ENCODE measurements at regions not wholly inside any gene's neighbourhood (a gene's known extent, or its start where the extent isn't known, plus 50 kb on each side); places are given as distances from the start of the nearest gene placed in this dataset.
"Not testable (repeated sequence)": the region's sequence is repeated elsewhere in the genome, so short reads cannot be mapped to it uniquely, and the experiment has no call there.

- in situ Hi-C loops (cut with HindIII; ENCODE audit: low sequenced_read_pairs) = no loop called here
Measured at GRCh38 chr12:14201291-14201690, 164.2 kb upstream of the ATF7IP start.

- in situ Hi-C loops (cut with HindIII; ENCODE audit: low sequenced_read_pairs) = no loop called here
Measured at GRCh38 chr12:14207905-14208551, 157.5 kb upstream of the ATF7IP start.

GRCh38 chr12:14211947-14212387 is 153.5 kb upstream of the ATF7IP start:
- in situ Hi-C loops (cut with HindIII; ENCODE audit: low sequenced_read_pairs) = no loop called here

GRCh38 chr12:14213542-14213941 is 151.9 kb upstream of the ATF7IP start:
- in situ Hi-C loops (cut with HindIII; ENCODE audit: low sequenced_read_pairs) = no loop called here

GRCh38 chr12:14214495-14214894 is 151.0 kb upstream of the ATF7IP start:
- in situ Hi-C loops (cut with HindIII; ENCODE audit: low sequenced_read_pairs) = no loop called here

GRCh38 chr12:14215949-14216348 is 149.5 kb upstream of the ATF7IP start:
- in situ Hi-C loops (cut with HindIII; ENCODE audit: low sequenced_read_pairs) = not testable (repeated sequence)

GRCh38 chr12:14216405-14217294 is 148.8 kb upstream of the ATF7IP start:
- in situ Hi-C loops (cut with HindIII; ENCODE audit: low sequenced_read_pairs) = no loop called here

GRCh38 chr12:14219156-14219555 is 146.3 kb upstream of the ATF7IP start:
- in situ Hi-C loops (cut with HindIII; ENCODE audit: low sequenced_read_pairs) = no loop called here

- in situ Hi-C loops (cut with HindIII; ENCODE audit: low sequenced_read_pairs) = not testable (repeated sequence)
Measured at GRCh38 chr12:14219670-14220069, 145.8 kb upstream of the ATF7IP start.

GRCh38 chr12:14225064-14225463 is 140.4 kb upstream of the ATF7IP start:
- in situ Hi-C loops (cut with HindIII; ENCODE audit: low sequenced_read_pairs) = no loop called here

GRCh38 chr12:14235176-14235575 is 130.3 kb upstream of the ATF7IP start:
- in situ Hi-C loops (cut with HindIII; ENCODE audit: low sequenced_read_pairs) = not testable (repeated sequence)

GRCh38 chr12:14236641-14237040 is 128.8 kb upstream of the ATF7IP start:
- in situ Hi-C loops (cut with HindIII; ENCODE audit: low sequenced_read_pairs) = not testable (repeated sequence)

GRCh38 chr12:14238221-14238792 is 127.2 kb upstream of the ATF7IP start:
- in situ Hi-C loops (cut with HindIII; ENCODE audit: low sequenced_read_pairs) = no loop called here

GRCh38 chr12:14239350-14239934 is 126.0 kb upstream of the ATF7IP start:
- in situ Hi-C loops (cut with HindIII; ENCODE audit: low sequenced_read_pairs) = no loop called here

GRCh38 chr12:14239935-14240872 is 125.3 kb upstream of the ATF7IP start:
- in situ Hi-C loops (cut with HindIII; ENCODE audit: low sequenced_read_pairs) = no loop called here

GRCh38 chr12:14240873-14241220 is 124.6 kb upstream of the ATF7IP start:
- in situ Hi-C loops (cut with HindIII; ENCODE audit: low sequenced_read_pairs) = no loop called here

- in situ Hi-C loops (cut with HindIII; ENCODE audit: low sequenced_read_pairs) = not testable (repeated sequence)
Measured at GRCh38 chr12:14242825-14243224, 122.7 kb upstream of the ATF7IP start.

GRCh38 chr12:14243941-14244340 is 121.5 kb upstream of the ATF7IP start:
- in situ Hi-C loops (cut with HindIII; ENCODE audit: low sequenced_read_pairs) = no loop called here

GRCh38 chr12:14244876-14245669 is 120.4 kb upstream of the ATF7IP start:
- in situ Hi-C loops (cut with HindIII; ENCODE audit: low sequenced_read_pairs) = no loop called here

- in situ Hi-C loops (cut with HindIII; ENCODE audit: low sequenced_read_pairs) = no loop called here
Measured at GRCh38 chr12:14247166-14247565, 118.3 kb upstream of the ATF7IP start.
